ENCODE measurements at regions not wholly inside any gene's neighbourhood (a gene's known extent, or its start where the extent isn't known, plus 50 kb on each side); places are given as distances from the start of the nearest gene placed in this dataset.

GRCh38 chr6:44665683-44666082, 278.2 kb downstream of the CDC5L start:
- no peak for DNase-seq

- no peak for DNase-seq
These were observed 278.8 kb downstream of the CDC5L start for GRCh38 chr6:44666324-44666723.

DNA sequence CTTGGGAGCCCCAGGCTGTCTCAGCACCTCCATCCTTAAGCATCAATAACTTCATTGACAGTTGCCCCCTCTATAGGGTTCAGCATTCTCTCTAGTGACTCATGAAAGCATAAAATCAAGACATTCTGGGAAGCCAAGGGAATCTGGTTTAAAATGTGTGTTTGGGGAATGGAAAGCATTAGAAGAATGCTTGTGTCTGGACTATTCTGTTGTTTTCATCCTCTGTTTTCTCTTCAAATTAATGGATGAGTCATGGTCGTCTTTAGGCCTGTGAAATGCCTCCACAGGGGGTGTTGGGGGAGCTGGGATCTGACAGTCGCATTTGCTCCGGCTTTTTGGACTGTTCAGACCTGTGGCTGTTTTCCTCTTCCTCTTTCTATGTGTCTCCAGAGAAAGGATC, 279.7 kb downstream of the CDC5L start:
- no peak for DNase-seq

DNA sequence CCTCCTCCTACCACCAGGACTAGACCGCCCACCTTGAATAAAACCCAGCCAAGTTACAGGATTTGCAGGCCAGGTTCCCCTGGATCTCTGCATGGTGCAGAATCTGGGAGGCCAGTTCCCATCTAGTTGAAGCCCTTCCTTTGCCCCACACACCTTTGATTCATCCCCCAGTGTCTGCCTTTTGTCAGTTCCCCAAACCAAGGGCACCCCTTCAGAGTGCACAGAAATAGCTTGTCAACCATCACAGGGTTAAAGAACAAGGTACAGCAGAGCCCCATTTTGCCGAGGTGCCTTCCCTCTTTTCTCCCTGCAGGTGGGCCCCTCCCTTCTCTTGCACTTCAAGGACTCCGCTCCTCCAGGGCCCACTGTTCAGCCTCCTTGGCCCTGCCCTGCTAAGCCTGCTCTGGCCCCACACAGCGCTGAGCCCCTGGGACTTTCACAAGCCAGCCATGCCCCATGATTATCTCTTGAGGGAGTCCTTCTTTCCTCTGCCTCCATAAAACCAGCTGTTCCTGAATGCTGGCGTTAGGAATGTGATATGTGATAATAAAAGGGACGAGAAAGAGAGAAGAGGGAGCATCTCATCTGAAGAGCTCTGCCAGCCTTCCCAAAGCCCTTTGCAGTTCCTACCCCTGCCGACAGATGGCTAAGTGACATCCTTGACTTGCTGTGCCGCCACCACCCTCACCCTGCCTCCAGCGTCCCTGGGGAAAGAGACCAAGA, 280.3 kb downstream of the CDC5L start:
- DNase-seq = peak in 1 of 2 donors; percentile 22

GRCh38 chr6:44668391-44668930, 281.0 kb downstream of the CDC5L start:
- DNase-seq = no peak

DNA sequence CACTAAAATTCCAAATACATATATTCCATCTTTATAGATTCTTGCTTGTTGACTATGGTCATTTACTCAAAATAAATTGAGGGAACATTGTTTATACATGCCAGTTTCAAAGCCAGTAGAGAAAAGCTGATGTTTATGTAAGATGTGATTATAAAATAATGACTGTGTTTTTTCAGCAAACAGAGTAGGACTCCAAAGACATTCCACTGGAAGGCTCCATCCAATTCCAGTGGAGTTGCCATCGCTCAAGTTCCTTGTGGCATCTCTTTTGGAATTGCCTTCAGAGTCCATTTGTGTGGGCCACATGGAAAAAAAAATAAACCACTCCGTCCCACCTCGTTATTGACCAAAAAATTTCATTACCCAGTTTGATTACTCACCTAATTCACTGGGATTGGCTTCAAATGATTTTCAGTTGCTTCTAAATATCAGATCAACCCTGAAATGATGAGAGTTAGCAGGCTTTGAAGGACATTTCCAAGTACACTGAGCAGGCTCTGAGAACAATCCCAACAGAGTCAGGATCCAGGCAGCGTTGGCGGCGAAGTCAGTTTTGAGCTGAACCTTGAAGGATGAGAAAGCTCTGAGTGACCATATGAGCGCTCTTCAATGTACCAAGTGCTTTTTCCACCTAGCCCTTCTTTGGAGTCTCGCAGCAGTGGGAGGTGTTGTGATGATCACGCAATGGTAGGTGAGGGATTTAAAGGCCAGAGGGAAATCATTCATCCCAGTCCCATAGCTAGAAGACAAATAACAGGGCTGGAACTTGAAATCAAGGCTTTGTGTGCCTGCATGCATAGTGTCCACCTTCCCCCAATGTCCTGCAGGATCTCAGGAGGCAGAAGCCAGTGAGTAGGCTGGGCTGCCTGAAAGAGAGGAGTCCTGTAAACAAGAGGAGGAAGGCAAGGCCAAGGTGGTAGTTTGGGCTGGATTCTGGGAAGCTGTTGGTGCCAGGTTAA, 281.7 kb downstream of the CDC5L start:
- no peak for DNase-seq

- no peak for DNase-seq
These were observed 282.6 kb downstream of the CDC5L start for GRCh38 chr6:44670146-44670545.

GRCh38 chr6:44671333-44671732, 283.8 kb downstream of the CDC5L start:
- DNase-seq = no peak

GRCh38 chr6:44672086-44672485, 284.6 kb downstream of the CDC5L start:
- no peak for DNase-seq

DNA sequence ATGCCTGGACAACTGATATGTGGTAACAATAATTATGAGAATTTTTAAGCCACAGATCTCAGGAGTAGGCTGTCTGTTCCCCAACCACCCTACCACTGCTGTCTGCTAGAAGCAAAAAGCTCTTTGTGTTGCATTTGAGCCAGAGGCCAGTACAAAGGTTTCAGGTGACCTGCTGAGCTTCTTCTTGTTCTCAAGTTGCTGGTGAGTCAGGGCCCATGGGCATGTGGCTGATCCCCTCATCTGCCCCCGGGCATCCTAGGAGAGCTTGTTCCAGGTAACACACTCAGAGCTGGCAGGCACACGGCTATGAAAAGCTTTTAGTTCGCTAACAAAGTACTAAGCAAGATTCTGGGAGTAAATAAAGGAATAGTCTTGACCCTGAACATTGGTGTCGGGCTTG, 285.3 kb downstream of the CDC5L start:
- no peak for DNase-seq

GRCh38 chr6:44674226-44675155, 287.0 kb downstream of the CDC5L start:
- no peak for DNase-seq

DNA sequence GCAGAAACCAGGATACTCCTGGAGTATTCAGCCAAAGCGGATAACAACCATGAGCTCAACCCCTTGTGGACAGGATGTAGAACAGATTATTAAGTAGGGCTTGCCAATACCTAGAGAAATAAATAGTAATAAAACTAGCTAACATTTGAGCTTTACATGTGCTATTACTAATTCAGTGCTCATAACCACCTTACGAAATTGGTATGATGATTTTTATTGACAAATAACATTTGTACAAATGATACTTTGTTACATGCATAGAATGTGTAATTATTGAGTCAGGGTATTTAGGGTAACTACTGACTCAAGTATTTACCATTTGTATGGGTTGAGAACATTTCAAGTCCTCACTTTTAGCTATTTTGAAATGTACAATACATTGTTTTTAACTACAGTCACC, 287.9 kb downstream of the CDC5L start:
- DNase-seq = no peak

DNA sequence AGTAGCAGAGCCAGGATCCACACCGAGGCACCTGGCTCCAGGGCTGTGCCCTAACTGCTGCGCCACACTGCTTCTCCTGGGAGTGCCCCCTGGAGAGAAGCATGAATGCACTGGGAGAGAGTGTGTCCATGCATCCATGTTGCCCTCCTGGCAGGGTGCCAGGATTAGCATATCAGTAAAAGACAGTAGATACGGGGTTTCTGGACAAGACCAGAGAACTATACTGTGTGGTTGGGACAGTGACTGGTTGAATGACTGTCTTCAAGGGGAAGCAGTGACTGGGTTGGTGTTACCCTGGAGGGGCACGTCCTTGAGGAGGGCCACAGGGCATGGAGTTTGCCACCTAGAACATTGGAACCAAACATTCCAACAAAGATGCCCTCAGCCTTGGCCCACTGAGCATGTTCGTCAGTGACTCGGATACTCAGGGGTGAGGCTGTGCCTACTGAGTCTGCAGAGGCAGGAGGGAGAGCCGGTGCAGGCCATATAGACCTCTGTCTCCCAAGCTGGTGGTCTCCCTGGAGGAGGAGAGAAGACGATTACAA, 288.8 kb downstream of the CDC5L start:
- DNase-seq = no peak

GRCh38 chr6:44676826-44677433, 289.4 kb downstream of the CDC5L start:
- DNase-seq = no peak

DNA sequence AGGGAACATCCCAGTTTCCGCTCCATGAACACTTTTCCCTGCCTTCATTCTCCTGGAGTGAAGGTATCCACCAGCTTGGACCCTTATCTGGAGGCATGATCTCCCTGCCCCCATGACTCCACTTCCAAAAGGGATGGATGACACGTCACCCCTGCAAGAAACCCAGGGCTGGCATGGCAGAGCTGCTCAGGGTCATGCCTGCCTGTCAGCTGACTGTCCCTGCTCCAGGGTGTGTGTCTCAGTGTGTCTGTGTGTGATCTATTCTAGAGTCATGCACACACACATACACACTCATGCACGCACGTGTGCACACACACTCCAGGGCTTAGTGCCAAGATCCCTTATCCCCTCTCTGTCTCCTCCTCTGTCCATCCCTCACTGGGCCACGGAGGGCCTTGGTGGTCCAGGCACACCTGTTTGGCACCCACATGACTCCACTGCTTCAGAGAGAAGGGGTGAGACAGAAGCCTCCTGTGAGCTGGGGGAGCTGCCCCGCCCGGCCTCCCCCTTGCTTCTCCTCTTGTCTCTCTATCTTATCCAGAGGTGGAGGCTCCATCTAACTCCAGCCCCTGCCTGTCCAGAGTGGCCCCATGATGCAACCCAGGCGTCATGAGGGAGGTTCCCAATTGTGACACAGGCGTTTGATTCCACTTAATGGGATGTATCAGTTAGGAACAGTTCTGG, 290.9 kb downstream of the CDC5L start:
- DNase-seq = no peak

DNA sequence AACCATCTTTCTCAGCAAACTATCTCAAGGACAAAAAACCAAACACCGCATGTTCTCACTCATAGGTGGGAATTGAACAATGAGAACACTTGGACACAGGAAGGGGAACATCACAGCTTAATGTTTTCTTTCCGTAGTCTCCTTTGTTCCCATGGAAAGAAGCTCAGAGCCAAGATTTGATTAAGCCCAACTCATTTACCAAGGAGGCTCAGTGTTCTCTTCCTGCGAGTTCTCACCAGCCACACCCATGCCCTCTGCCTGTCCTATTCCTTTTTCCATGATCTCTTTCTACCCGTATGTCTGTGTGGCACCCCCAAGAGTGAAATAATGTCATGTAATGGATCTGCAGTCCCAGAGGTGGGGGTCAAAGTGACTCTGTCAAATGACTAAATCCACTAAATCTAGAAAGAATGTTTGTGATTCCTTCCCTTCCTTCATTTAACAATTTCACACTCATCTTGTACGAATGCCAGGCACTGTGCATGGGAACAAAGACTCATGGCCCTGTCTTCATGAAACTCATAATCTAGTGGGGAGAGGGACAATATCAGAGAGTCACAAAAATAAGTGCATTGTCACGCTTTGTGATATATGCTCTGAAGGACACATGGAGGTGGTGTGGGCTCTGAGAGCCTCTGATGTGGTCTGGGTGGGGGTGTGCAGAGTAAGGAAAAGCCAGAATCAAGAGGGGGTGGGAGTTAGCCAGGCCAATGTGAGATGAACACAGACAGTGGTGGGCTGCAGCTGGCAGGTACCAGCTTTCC, 292.1 kb downstream of the CDC5L start:
- DNase-seq = no peak

DNA sequence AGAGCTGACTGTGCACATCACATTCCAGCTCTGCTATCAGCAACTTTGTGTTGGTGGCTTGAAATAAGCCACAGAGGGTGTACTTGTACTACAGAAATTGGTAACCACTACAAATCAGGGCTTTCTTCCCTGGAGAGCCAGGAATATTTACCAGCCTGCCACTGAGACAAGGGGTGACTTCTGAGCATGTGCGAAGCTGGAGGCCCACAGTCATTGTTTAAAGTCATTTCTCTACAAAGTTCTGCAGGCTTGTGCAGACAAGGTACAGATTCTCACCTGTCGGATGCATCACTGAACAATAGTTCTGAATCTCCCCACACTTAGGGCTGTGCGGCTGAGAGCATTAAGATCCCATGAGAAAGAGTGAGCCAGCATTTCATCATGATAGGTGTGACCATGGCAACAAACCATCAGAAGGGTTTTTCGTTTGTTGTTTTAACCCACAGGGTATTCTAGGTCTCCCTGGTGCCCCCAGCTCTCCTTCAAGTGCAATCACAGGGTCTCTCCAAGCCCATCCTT, 292.8 kb downstream of the CDC5L start:
- DNase-seq = no peak

DNA sequence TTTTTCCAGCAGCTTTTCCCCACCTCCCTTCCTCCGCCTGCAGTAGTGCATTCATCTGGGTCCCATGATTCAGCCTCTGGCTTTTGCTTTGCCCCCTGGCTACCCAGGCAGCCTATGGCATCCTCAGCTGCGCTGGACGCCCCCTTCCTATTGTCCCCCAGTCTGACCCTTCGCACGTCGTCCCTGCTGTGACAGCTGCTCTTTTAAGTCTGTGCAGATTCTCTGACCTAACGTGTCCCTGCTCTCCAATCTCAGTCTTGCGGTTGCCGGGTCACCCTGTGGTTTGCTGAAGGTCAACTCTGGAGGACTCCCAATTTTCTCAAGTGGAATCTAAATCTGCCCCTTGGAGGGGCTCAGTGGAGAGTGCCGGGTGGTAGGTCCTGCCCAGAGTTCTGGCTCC, 294.3 kb downstream of the CDC5L start:
- no peak for DNase-seq

DNA sequence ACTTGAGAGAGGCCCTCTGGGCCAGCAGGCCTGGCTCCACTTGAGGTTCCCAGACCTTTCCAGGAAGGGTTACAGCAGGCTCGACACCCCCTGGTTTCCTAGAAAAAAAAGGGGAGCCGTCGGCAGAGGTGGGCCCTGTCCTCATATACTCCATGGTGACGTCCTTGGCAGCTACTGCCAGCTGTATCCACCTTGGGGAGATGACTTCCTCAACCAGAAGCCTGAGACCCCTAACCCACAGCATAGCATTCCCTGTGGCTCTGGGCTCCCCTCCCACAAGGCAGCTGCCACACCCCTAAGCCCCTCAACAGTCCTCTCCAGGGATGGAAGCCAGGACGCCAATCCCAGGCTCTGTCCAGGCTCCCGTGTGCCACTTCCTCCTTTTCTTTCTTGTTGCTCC, 294.8 kb downstream of the CDC5L start:
- no peak for DNase-seq

Measured in activated CD4-positive, alpha-beta T cell treated with anti-CD3 and anti-CD28 coated beads for 4 hours (primary cell).